A673 (cell line): ENCODE measurements at regions not wholly inside any gene's neighbourhood (a gene's known extent, or its start where the extent isn't known, plus 50 kb on each side); places are given as distances from the start of the nearest gene placed in this dataset.

Experiments used
- BruUV-seq: library from RNA; stranded (reverse); fragments of 400-500 nt; replicated peaks from 2 replicates; lab custom pipeline; 2021; lab: Mats Ljungman, UMichigan
- CTCF ChIA-PET: fragments of 300-600 bp; sonication (Branson Sonifier 250); formaldehyde crosslinking; loops from one replicate; lab custom pipeline; 2022; ENCODE audit warnings: antibody characterized with exemption; lab: Charles Lee
- POLR2A ChIA-PET: fragments of 300-600 bp; sonication (Branson Sonifier 250); formaldehyde crosslinking; loops from one replicate; lab custom pipeline; 2022; ENCODE audit warnings: antibody characterized with exemption; ENCODE audit not compliant: low non-redundant PET; lab: Charles Lee
- DNase-seq: peaks from one replicate; pipeline ENCODE4 v3.0.0-alpha.2; 2015; ENCODE audit warnings: low spot score
- H3K27ac ChIP-seq: fragments of 200-600 bp; sonication (generic); 2 replicates; pipeline ENCODE4 v1.5.1; 2016; ENCODE audit warnings: mixed run types, low read depth, mild to moderate bottlenecking, mixed read lengths, antibody characterized with exemption, low read length; ENCODE audit not compliant: poor library complexity, severe bottlenecking
- H3K27me3 ChIP-seq: fragments of 200-600 bp; sonication (generic); replicated peaks from 2 replicates; pipeline ENCODE4 v1.6.1; 2017; ENCODE audit warnings: mixed run types, low read depth, mild to moderate bottlenecking, mixed read lengths, antibody characterized with exemption, low read length; ENCODE audit not compliant: insufficient read depth, poor library complexity
- H3K36me3 ChIP-seq: fragments of 200-600 bp; sonication (generic); 2 replicates; pipeline ENCODE4 v1.6.1; 2016; ENCODE audit warnings: mixed run types, mild to moderate bottlenecking, mixed read lengths, antibody characterized with exemption, low read length; ENCODE audit not compliant: insufficient read depth, poor library complexity, severe bottlenecking
- H3K4me1 ChIP-seq: fragments of 200-600 bp; sonication (generic); 2 replicates; pipeline ENCODE4 v1.6.1; 2017; ENCODE audit warnings: mixed run types, mild to moderate bottlenecking, mixed read lengths, antibody characterized with exemption, low read length; ENCODE audit not compliant: insufficient read depth, poor library complexity, severe bottlenecking
- H3K4me3 ChIP-seq: fragments of 200-600 bp; sonication (generic); 2 replicates; pipeline ENCODE4 v1.5.1; 2016; ENCODE audit warnings: low read depth, mixed run types, mild to moderate bottlenecking, mixed read lengths, low read length; ENCODE audit not compliant: poor library complexity, severe bottlenecking
- H3K9me3 ChIP-seq: fragments of 200-600 bp; sonication (generic); 2 replicates; pipeline ENCODE4 v1.6.1; 2016; ENCODE audit warnings: mixed run types, low read depth, mild to moderate bottlenecking, mixed read lengths, antibody characterized with exemption, low read length; ENCODE audit not compliant: poor library complexity, severe bottlenecking
- CTCF ChIP-seq: fragments of 300-800, 200-600 bp; sonication (generic); conservative IDR thresholded peaks from 2 replicates; pipeline ENCODE4 v1.5.1; 2017; ENCODE audit warnings: low read depth, mild to moderate bottlenecking, antibody characterized with exemption, low read length, moderate library complexity, mixed read lengths
- EZH2 ChIP-seq: fragments of 200-600 bp; sonication (generic); IDR thresholded peaks from 2 replicates; pipeline ENCODE4 v1.6.1; 2017; ENCODE audit warnings: borderline replicate concordance, low read depth, mild to moderate bottlenecking, mixed read lengths, antibody characterized with exemption, low read length; ENCODE audit not compliant: poor library complexity, severe bottlenecking
- intact Hi-C: fragments of 100-400 bp; cut with micrococcal nuclease; formaldehyde crosslinking; loops from one replicate; pipeline ENCODE4 v1.10.0; 2022; ENCODE audit not compliant: unreplicated experiment

DNA sequence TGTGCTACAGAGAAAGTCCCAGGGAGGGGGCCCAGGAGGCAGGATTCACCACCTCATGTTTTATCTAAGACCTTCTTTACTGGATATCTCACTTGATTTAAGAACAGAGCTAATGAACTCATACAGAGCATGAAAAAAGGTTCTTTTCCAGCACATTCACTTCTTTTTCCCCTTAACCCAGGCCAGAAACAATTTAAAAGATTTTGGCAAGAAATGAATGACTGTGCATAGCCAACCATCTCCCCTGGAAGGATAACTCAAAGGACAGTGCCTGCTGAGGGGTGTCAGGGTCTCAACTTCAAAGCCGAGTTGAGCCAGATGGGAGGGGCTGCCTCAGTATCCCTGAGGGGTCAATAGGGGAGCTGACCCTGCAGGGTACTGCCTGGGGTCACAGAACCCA is 253.4 kb downstream of the SOD2 start:
- CTCF ChIA-PET: no interaction called here
- BruUV-seq: no TSS peak

GRCh38 chr6:159438106-159438505 is 254.9 kb downstream of the SOD2 start:
- CTCF ChIA-PET: no interaction called here
- TF ChIP-seq EZH2 (no peak), CTCF (no peak)
- H3K27ac ChIP-seq: no peak overlapping the region
- H3K4me1 ChIP-seq: no peaks in the 10 kb centered on the region
- no peak for DNase-seq
- no peaks in the 10 kb centered on the region for H3K27me3 ChIP-seq
- H3K9me3 ChIP-seq: peaks cover 9% of the 10 kb centered on the region
- POLR2A ChIA-PET: no interaction called here
- no peak overlapping the region for H3K4me3 ChIP-seq
- no TSS peak for BruUV-seq
- H3K36me3 ChIP-seq: no peaks in the 10 kb centered on the region
- intact Hi-C loops: no loop called here

More for the DNA sequence above, 253.4 kb downstream of the SOD2 start:
- no peak for DNase-seq
- intact Hi-C loops: no loop called here
- H3K4me3 ChIP-seq: no peak overlapping the region
- POLR2A ChIA-PET: no interaction called here
- no peaks in the 10 kb centered on the region for H3K9me3 ChIP-seq
- no peaks in the 10 kb centered on the region for H3K4me1 ChIP-seq
- TF ChIP-seq EZH2 (no peak), CTCF (no peak)
- H3K27me3 ChIP-seq: no peaks in the 10 kb centered on the region
- H3K36me3 ChIP-seq: no peaks in the 10 kb centered on the region
- H3K27ac ChIP-seq: no peak overlapping the region

GRCh38 chr6:159436581-159436980 is 256.5 kb downstream of the SOD2 start:
- Histone ChIP-seq H3K27me3 (no peaks in the 10 kb centered on the region), H3K36me3 (no peaks in the 10 kb centered on the region), H3K4me1 (no peaks in the 10 kb centered on the region), H3K4me3 (no peak overlapping the region), H3K9me3 (peaks cover 9% of the 10 kb centered on the region), H3K27ac (no peak overlapping the region)
- intact Hi-C loops: no loop called here
- no peak for DNase-seq
- POLR2A ChIA-PET: no interaction called here
- TF ChIP-seq EZH2 (no peak), CTCF (no peak)
- CTCF ChIA-PET: no interaction called here
- no TSS peak for BruUV-seq
